ENCODE measurements at regions not wholly inside any gene's neighbourhood (a gene's known extent, or its start where the extent isn't known, plus 50 kb on each side); places are given as distances from the start of the nearest gene placed in this dataset.
"Not testable (repeated sequence)": the region's sequence is repeated elsewhere in the genome, so short reads cannot be mapped to it uniquely, and the experiment has no call there.

GRCh38 chr13:76636829-76637228, 249.4 kb downstream of the KCTD12 start:
- intact Hi-C loops (cut with DNase I), result no loop called here
- DNase-seq (ENCODE audit: low spot score), result no peak

GRCh38 chr13:76635232-76636230, 250.7 kb downstream of the KCTD12 start:
- intact Hi-C loops (cut with DNase I), result no loop called here
- no peak for DNase-seq (ENCODE audit: low spot score)

- DNase-seq (ENCODE audit: low spot score), result no peak
- intact Hi-C loops (cut with DNase I), result no loop called here
Measured at GRCh38 chr13:76634431-76635191, 251.6 kb downstream of the KCTD12 start.

- intact Hi-C loops (cut with DNase I), result no loop called here
- DNase-seq (ENCODE audit: low spot score), result no peak
Measured at GRCh38 chr13:76632401-76633044, 253.7 kb downstream of the KCTD12 start.

- intact Hi-C loops (cut with DNase I), result no loop called here
- no peak for DNase-seq (ENCODE audit: low spot score)
Measured at GRCh38 chr13:76630629-76631230, 255.5 kb downstream of the KCTD12 start.

- intact Hi-C loops (cut with DNase I), result no loop called here
- no peak for DNase-seq (ENCODE audit: low spot score)
Measured at GRCh38 chr13:76622315-76623040, 263.7 kb downstream of the KCTD12 start.

GRCh38 chr13:76621705-76622104, 264.5 kb downstream of the KCTD12 start:
- DNase-seq (ENCODE audit: low spot score), result no peak
- intact Hi-C loops (cut with DNase I), result no loop called here

GRCh38 chr13:76620036-76620435, 266.2 kb downstream of the KCTD12 start:
- DNase-seq (ENCODE audit: low spot score), result no peak
- intact Hi-C loops (cut with DNase I), result no loop called here

GRCh38 chr13:76619631-76620030, 266.6 kb downstream of the KCTD12 start:
- intact Hi-C loops (cut with DNase I), result no loop called here
- no peak for DNase-seq (ENCODE audit: low spot score)

GRCh38 chr13:76610819-76611415, 275.3 kb downstream of the KCTD12 start:
- intact Hi-C loops (cut with DNase I), result no loop called here
- DNase-seq (ENCODE audit: low spot score), result no peak

- intact Hi-C loops (cut with DNase I), result no loop called here
- DNase-seq (ENCODE audit: low spot score), result no peak
Measured at GRCh38 chr13:76609643-76610042, 276.6 kb downstream of the KCTD12 start.

GRCh38 chr13:76607866-76608265, 278.3 kb downstream of the KCTD12 start:
- intact Hi-C loops (cut with DNase I), result no loop called here
- no peak for DNase-seq (ENCODE audit: low spot score)

GRCh38 chr13:76600081-76600480, 286.1 kb downstream of the KCTD12 start:
- no peak for DNase-seq (ENCODE audit: low spot score)
- intact Hi-C loops (cut with DNase I), result no loop called here

- intact Hi-C loops (cut with DNase I), result no loop called here
- DNase-seq (ENCODE audit: low spot score), result no peak
Measured at GRCh38 chr13:76597868-76598267, 288.3 kb downstream of the KCTD12 start.

GRCh38 chr13:76596216-76596615, 290.0 kb downstream of the KCTD12 start:
- intact Hi-C loops (cut with DNase I), result no loop called here
- no peak for DNase-seq (ENCODE audit: low spot score)

- DNase-seq (ENCODE audit: low spot score), result no peak
- intact Hi-C loops (cut with DNase I), result no loop called here
Measured at GRCh38 chr13:76594435-76594834, 291.8 kb downstream of the KCTD12 start.

- DNase-seq (ENCODE audit: low spot score), result no peak
- intact Hi-C loops (cut with DNase I), result no loop called here
Measured at GRCh38 chr13:76586842-76587241, 299.4 kb downstream of the KCTD12 start.

- DNase-seq (ENCODE audit: low spot score), result no peak
- intact Hi-C loops (cut with DNase I), result no loop called here
Measured at GRCh38 chr13:76579701-76580100, 306.5 kb downstream of the KCTD12 start.

GRCh38 chr13:76575634-76576033, 310.6 kb downstream of the KCTD12 start:
- intact Hi-C loops (cut with DNase I), result not testable (repeated sequence)

More at GRCh38 chr13:76575634-76576033, 310.6 kb downstream of the KCTD12 start:
- not testable (repeated sequence) for DNase-seq (ENCODE audit: low spot score)

All from cardiac septum (tissue), 1 donor.